WERI-Rb-1 (cell line): ENCODE measurements at regions not wholly inside any gene's neighbourhood (a gene's known extent, or its start where the extent isn't known, plus 50 kb on each side); places are given as distances from the start of the nearest gene placed in this dataset.

Experiments used
- DNase-seq: peaks from one replicate; pipeline ENCODE4 v3.0.0-alpha.2; 2020
- H3K27ac ChIP-seq: fragments of 250-450 bp; sonication (Bioruptor Pico); 2 replicates; pipeline ENCODE4 v1.5.1; 2020; ENCODE audit warnings: mild to moderate bottlenecking, moderate library complexity
- H3K27me3 ChIP-seq: fragments of 250-450 bp; sonication (Bioruptor Pico); 2 replicates; pipeline ENCODE4 v1.5.1; 2021; ENCODE audit warnings: mild to moderate bottlenecking, low read depth, moderate library complexity; ENCODE audit not compliant: insufficient read depth, severe bottlenecking
- H3K36me3 ChIP-seq: fragments of 250-450 bp; sonication (Bioruptor Pico); 2 replicates; pipeline ENCODE4 v1.5.1; 2020; ENCODE audit warnings: mild to moderate bottlenecking, moderate library complexity
- H3K4me3 ChIP-seq: 2 replicates; pipeline ENCODE4 v1.5.1; 2011; ENCODE audit warnings: low read depth, mild to moderate bottlenecking, control low read depth, low read length
- H3K9me3 ChIP-seq: fragments of 250-450 bp; sonication (Bioruptor Pico); 2 replicates; pipeline ENCODE4 v1.5.1; 2021; ENCODE audit warnings: mild to moderate bottlenecking, moderate library complexity; ENCODE audit not compliant: severe bottlenecking
- CTCF ChIP-seq: IDR thresholded peaks from 2 replicates; pipeline ENCODE4 v1.5.1; 2011; ENCODE audit warnings: low read depth, mild to moderate bottlenecking, control low read depth, inconsistent platforms, low read length

- H3K4me3 ChIP-seq = no peak overlapping the region
- TF ChIP-seq CTCF = no peak
- H3K9me3 ChIP-seq = no peaks in the 10 kb centered on the region
- no peaks in the 10 kb centered on the region for H3K36me3 ChIP-seq
- H3K27ac ChIP-seq = no peak overlapping the region
- DNase-seq = no peak
- H3K27me3 ChIP-seq = no peaks in the 10 kb centered on the region
Observed at GRCh38 chr13:81916461-81916860, 1575.5 kb upstream of the SPRY2 start.

- H3K36me3 ChIP-seq = no peaks in the 10 kb centered on the region
- no peaks in the 10 kb centered on the region for H3K27me3 ChIP-seq
- no peaks in the 10 kb centered on the region for H3K9me3 ChIP-seq
- DNase-seq = no peak
- H3K27ac ChIP-seq = no peak overlapping the region
- no peak overlapping the region for H3K4me3 ChIP-seq
- TF ChIP-seq CTCF = no peak
Observed at GRCh38 chr13:81907787-81908372, 1567.0 kb upstream of the SPRY2 start.

- H3K27ac ChIP-seq = no peak overlapping the region
- H3K36me3 ChIP-seq = no peaks in the 10 kb centered on the region
- DNase-seq = no peak
- H3K4me3 ChIP-seq = no peak overlapping the region
- no peaks in the 10 kb centered on the region for H3K27me3 ChIP-seq
- TF ChIP-seq CTCF = no peak
- no peaks in the 10 kb centered on the region for H3K9me3 ChIP-seq
Observed at GRCh38 chr13:81888855-81889254, 1547.9 kb upstream of the SPRY2 start.

- Histone ChIP-seq H3K9me3 (no peaks in the 10 kb centered on the region), H3K27ac (no peak overlapping the region), H3K36me3 (no peaks in the 10 kb centered on the region), H3K4me3 (no peak overlapping the region), H3K27me3 (no peaks in the 10 kb centered on the region)
- no peak for TF ChIP-seq CTCF
- no peak for DNase-seq
Observed at GRCh38 chr13:81874681-81875661, 1534.0 kb upstream of the SPRY2 start.

- Histone ChIP-seq H3K9me3 (no peaks in the 10 kb centered on the region), H3K27ac (no peak overlapping the region), H3K27me3 (no peaks in the 10 kb centered on the region), H3K4me3 (no peak overlapping the region), H3K36me3 (no peaks in the 10 kb centered on the region)
- TF ChIP-seq CTCF = no peak
- DNase-seq = no peak
Observed at GRCh38 chr13:81874253-81874652, 1533.3 kb upstream of the SPRY2 start.
